Thyroid gland (tissue), 4 donors: ENCODE measurements at regions not wholly inside any gene's neighbourhood (a gene's known extent, or its start where the extent isn't known, plus 50 kb on each side); places are given as distances from the start of the nearest gene placed in this dataset.

Experiments used
- DNase-seq, 2 donors: peaks; one replicate each; pipeline ENCODE4 v3.0.0-alpha.2; 2019
- H3K27ac ChIP-seq, 3 donors: fragments of 200-600 bp; sonication (generic); 1 replicate in 2 of 3; 2 replicates in 1 of 3; pipeline ENCODE4 v1.5.1; 2016 to 2019; ENCODE audit warnings: mild to moderate bottlenecking in 1 of 3, moderate library complexity in 1 of 3
- H3K27me3 ChIP-seq: fragments of 200-600 bp; sonication (generic); one replicate; pipeline ENCODE4 v1.5.1; 2019
- H3K36me3 ChIP-seq, 2 donors: fragments of 200-600 bp; sonication (generic); one replicate each; pipeline ENCODE4 v1.5.1; 2016 to 2019
- H3K4me1 ChIP-seq, 2 donors: fragments of 200-600 bp; sonication (generic); one replicate each; pipeline ENCODE4 v1.5.1; 2017 to 2019
- H3K4me3 ChIP-seq, 3 donors: fragments of 200-600 bp; sonication (generic); replicated peaks in 1 of 3; 1 replicate in 2 of 3; 2 replicates in 1 of 3; pipeline ENCODE4 v1.5.1; 2016; ENCODE audit warnings: mild to moderate bottlenecking in 1 of 3
- H3K9me3 ChIP-seq: fragments of 200-600 bp; sonication (generic); one replicate; pipeline ENCODE4 v1.5.1; 2017
- POLR2A ChIP-seq, 2 donors: fragments of 450-650 bp; IDR thresholded peaks; one replicate each; pipeline ENCODE4 v1.6.1; 2017; ENCODE audit warnings: antibody characterized with exemption in 2 of 2, mild to moderate bottlenecking in 2 of 2, moderate library complexity in 1 of 2
- WGBS, 2 donors: methylation state at CpG; one replicate each; pipeline ENCODE4 v1.1.5; 2017; 5-methylcytosine and 5-hydroxymethylcytosine counted together
- intact Hi-C: fragments of 100-400 bp; cut with DNase I; formaldehyde crosslinking; loops from one replicate; pipeline ENCODE4 v1.15.1; 2023
- TF ChIP-seq, protein P1 (sequence below), 6 experiments: fragments of 200-600 bp in 3 of 6; fragments of 450-650 bp in 3 of 6; sonication (generic) in 3 of 6; IDR thresholded peaks; one replicate each; pipeline ENCODE4 v1.5.1; 2016 to 2019; ENCODE audit warnings: antibody characterized with exemption in 6 of 6, mild to moderate bottlenecking in 2 of 6, inconsistent platforms in 1 of 6, moderate library complexity in 1 of 6

DNA sequence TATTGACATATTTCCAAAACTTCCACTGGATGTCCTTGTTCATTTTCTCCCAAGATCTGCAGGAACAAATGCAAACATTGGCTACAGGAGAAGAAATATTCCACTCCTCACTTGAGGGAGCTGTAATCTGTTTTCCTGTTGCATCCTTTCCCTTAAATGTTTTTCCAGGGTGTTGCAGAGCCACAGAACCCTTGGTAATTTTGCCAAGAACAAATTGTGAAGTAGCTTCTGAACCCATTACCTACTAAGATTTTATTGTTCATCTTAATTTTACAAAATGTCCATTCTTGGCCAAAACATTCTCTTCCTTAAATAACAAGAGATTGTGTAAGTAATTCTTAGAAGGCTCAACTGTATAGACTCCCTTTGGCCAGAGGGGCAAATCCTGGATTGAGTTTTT is 177.0 kb downstream of the GNAT3 start:
- intact Hi-C loops = no loop called here

DNA sequence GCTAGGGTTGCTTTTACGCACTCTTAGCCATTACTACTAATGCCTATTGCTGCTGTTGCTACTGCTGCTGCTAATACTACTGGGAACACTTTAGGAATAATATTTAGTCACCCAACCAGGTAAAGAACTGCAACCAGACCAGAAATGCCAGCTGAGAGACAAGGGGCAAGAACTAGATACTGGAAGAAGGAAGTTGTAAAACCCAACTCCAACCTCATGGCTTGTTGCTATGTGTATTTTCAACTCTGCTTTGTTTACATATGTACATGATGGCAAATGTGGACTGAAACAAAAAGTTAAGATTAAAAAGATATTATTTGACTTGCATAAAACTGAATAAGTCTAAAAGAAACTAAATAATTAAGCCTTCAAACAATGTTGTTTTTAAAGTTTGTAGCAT is 177.7 kb downstream of the GNAT3 start:
- Histone ChIP-seq H3K27me3 (no peaks in the 10 kb centered on the region), H3K36me3 (no peaks in the 10 kb centered on the region), H3K27ac (no peak overlapping the region), H3K4me3 (no peak overlapping the region), H3K4me1 (peaks cover 0 to 11% of the 10 kb centered on the region in 2 donors), H3K9me3 (no peaks in the 10 kb centered on the region)
- TF ChIP-seq, protein P1, sequence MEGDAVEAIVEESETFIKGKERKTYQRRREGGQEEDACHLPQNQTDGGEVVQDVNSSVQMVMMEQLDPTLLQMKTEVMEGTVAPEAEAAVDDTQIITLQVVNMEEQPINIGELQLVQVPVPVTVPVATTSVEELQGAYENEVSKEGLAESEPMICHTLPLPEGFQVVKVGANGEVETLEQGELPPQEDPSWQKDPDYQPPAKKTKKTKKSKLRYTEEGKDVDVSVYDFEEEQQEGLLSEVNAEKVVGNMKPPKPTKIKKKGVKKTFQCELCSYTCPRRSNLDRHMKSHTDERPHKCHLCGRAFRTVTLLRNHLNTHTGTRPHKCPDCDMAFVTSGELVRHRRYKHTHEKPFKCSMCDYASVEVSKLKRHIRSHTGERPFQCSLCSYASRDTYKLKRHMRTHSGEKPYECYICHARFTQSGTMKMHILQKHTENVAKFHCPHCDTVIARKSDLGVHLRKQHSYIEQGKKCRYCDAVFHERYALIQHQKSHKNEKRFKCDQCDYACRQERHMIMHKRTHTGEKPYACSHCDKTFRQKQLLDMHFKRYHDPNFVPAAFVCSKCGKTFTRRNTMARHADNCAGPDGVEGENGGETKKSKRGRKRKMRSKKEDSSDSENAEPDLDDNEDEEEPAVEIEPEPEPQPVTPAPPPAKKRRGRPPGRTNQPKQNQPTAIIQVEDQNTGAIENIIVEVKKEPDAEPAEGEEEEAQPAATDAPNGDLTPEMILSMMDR (IDR thresholded peaks at IDR 0.05) = no peak
- TF ChIP-seq POLR2A (IDR thresholded peaks at IDR 0.05) = no peak
- 91 to 96% methylated on average over 1 of the region's 1 CpG for WGBS, 2 donors
- intact Hi-C loops = no loop called here
- no peak for DNase-seq

More for the DNA sequence above, 177.0 kb downstream of the GNAT3 start:
- Histone ChIP-seq H3K4me1 (peaks cover 0 to 11% of the 10 kb centered on the region in 2 donors), H3K27me3 (no peaks in the 10 kb centered on the region), H3K9me3 (no peaks in the 10 kb centered on the region), H3K36me3 (no peaks in the 10 kb centered on the region), H3K27ac (no peak overlapping the region), H3K4me3 (no peak overlapping the region)
- TF ChIP-seq, protein P1 (IDR thresholded peaks at IDR 0.05) = no peak
- no peak for TF ChIP-seq POLR2A (IDR thresholded peaks at IDR 0.05)
- DNase-seq = no peak

DNA sequence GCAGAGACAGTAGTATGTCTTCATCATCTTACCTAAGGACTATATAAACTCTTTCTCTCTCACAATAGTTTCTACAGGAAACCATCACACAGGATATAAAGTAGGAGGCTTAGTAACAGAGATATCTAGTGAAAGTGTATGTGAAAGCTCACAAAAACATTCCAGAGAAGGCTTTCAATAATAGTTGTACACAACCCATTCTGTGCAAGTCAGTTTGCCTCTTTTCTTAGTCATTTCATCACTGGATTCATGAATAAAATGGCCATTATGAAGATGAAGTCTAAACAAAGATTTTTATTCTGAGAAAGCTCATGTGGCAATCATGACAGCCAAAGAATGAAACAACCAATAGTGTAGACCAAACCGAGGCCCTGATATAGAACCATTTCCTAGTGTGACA is 178.8 kb downstream of the GNAT3 start:
- intact Hi-C loops = no loop called here
- 85 to 96% methylated on average over 1 of the region's 1 CpG for WGBS, 2 donors

DNA sequence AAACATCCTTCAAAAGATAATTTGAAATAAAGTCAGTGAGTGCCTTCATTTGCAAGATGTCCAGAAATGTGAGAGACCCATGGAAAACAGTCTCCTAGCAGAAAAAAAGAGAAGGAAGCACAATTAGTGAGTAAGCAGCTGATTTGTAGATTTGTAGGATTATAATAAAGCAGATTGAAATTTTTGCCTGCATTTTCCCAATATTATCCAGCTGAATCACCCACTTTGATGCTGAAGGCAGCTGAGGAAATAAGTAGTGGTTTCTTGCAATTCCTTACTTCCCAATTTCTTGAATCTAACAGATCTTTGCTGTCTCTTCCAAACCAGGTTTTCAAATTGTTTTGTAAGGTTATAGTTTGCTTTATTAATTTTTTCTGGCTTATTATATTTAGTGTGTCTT is 181.4 kb downstream of the GNAT3 start:
- DNase-seq = no peak
- H3K27me3 ChIP-seq = no peaks in the 10 kb centered on the region
- H3K4me3 ChIP-seq = no peak overlapping the region
- no peaks in the 10 kb centered on the region for H3K36me3 ChIP-seq
- H3K9me3 ChIP-seq = no peaks in the 10 kb centered on the region
- intact Hi-C loops = no loop called here
- H3K27ac ChIP-seq = no peak overlapping the region
- no peak for TF ChIP-seq POLR2A (IDR thresholded peaks at IDR 0.05)
- TF ChIP-seq, protein P1 (IDR thresholded peaks at IDR 0.05) = no peak
- H3K4me1 ChIP-seq = peaks cover 0 to 11% of the 10 kb centered on the region in 2 donors

More for the DNA sequence above, 178.8 kb downstream of the GNAT3 start:
- Histone ChIP-seq H3K4me3 (no peak overlapping the region), H3K27me3 (no peaks in the 10 kb centered on the region), H3K36me3 (no peaks in the 10 kb centered on the region), H3K4me1 (peaks cover 0 to 11% of the 10 kb centered on the region in 2 donors), H3K27ac (no peak overlapping the region), H3K9me3 (no peaks in the 10 kb centered on the region)
- no peak for DNase-seq
- TF ChIP-seq, protein P1 (IDR thresholded peaks at IDR 0.05) = no peak
- no peak for TF ChIP-seq POLR2A (IDR thresholded peaks at IDR 0.05)

DNA sequence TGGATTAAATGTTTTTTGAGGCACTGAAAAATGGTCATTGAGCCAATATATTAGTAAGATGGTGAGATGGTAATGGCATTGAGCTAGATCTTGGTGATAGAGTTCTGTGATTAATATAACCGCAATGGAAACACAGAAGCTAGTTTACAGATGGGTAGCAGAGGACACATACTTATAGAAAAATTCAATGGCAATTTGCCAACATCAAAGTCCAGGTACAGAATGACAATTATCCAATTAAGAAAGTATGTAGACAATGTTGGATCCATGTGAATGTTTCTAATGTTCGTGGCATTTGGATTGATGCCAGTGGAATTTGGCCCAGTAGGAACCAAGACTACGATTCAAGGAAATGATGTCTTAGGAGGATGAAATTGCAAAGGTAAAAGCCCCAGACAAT is 187.8 kb downstream of the GNAT3 start:
- Histone ChIP-seq H3K36me3 (no peaks in the 10 kb centered on the region), H3K4me1 (no peaks in the 10 kb centered on the region), H3K27me3 (no peaks in the 10 kb centered on the region), H3K27ac (no peak overlapping the region), H3K4me3 (no peak overlapping the region), H3K9me3 (no peaks in the 10 kb centered on the region)
- 53 to 56% methylated on average over 3 of the region's 3 CpGs for WGBS, 2 donors
- intact Hi-C loops = no loop called here
- TF ChIP-seq POLR2A (IDR thresholded peaks at IDR 0.05) = no peak
- TF ChIP-seq, protein P1 (IDR thresholded peaks at IDR 0.05) = no peak
- DNase-seq = no peak
